ENCODE measurements at regions not wholly inside any gene's neighbourhood (a gene's known extent, or its start where the extent isn't known, plus 50 kb on each side); places are given as distances from the start of the nearest gene placed in this dataset.

DNA sequence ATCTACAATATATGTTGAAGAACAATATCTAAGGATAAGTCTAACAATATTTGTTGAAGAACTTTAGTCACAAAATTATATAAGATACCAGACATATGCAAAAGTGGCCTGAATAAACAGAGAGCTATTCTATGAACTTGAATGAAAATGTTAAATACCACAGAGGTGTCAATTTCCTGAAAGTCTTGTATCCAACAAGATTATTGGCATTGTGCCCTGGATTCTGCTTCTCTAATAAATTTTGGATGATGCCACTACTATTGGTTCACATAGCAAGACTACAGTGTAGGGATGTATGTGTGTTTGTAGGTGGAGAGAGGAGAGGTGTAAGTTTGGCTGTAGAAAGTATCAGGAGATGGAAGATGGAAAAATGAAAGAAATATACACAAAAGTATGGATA, 731.8 kb upstream of the RGMB start:
- TF ChIP-seq ZBTB48 (tag by site-specific recombination; IDR thresholded peaks at IDR 0.05) (no peak), CTCF (tag by site-specific recombination; IDR thresholded peaks at IDR 0.05) (no peak), ZNF114 (tag by site-specific recombination; IDR thresholded peaks at IDR 0.05) (no peak)
